ENCODE measurements at regions not wholly inside any gene's neighbourhood (a gene's known extent, or its start where the extent isn't known, plus 50 kb on each side); places are given as distances from the start of the nearest gene placed in this dataset.

GRCh38 chr9:71567890-71568289 lies 200.4 kb downstream of the CEMIP2 start:
- H3K9me3 ChIP-seq (ENCODE audit: low read length): no peaks in the 10 kb centered on the region
- TF ChIP-seq EZH2 (IDR thresholded peaks at IDR 0.05; ENCODE audit: borderline replicate concordance, low read length) (no peak), CTCF (IDR thresholded peaks at IDR 0.05; ENCODE audit: low read length) (no peak)
- H3K36me3 ChIP-seq (ENCODE audit: insufficient read depth, low read length): no peaks in the 10 kb centered on the region

GRCh38 chr9:71562140-71562539 lies 206.2 kb downstream of the CEMIP2 start:
- H3K36me3 ChIP-seq (ENCODE audit: insufficient read depth, low read length): no peaks in the 10 kb centered on the region
- no peaks in the 10 kb centered on the region for H3K9me2 ChIP-seq (ENCODE audit: low read depth, low read length)
- H3K4me1 ChIP-seq (ENCODE audit: insufficient read depth, low read length, severe bottlenecking): no peaks in the 10 kb centered on the region
- H3K4me3 ChIP-seq (ENCODE audit: low read depth, low read length, poor library complexity, severe bottlenecking): no peak overlapping the region
- H3K79me2 ChIP-seq (ENCODE audit: insufficient read depth, low read length): no peaks in the 10 kb centered on the region
- no peak overlapping the region for H2AFZ ChIP-seq (ENCODE audit: low read length)
- no peak overlapping the region for H3K27ac ChIP-seq (ENCODE audit: low read depth, low read length, poor library complexity, severe bottlenecking)
- H3K27me3 ChIP-seq (ENCODE audit: insufficient read depth, low read length): no peaks in the 10 kb centered on the region
- H3F3A ChIP-seq (ENCODE audit: insufficient read depth, low read length): no peaks in the 10 kb centered on the region
- no peaks in the 10 kb centered on the region for H4K20me1 ChIP-seq (ENCODE audit: insufficient read depth, low read length)
- H3K9me3 ChIP-seq (ENCODE audit: low read length): no peaks in the 10 kb centered on the region
- H3K9ac ChIP-seq (ENCODE audit: low read length): no peak overlapping the region
- no peak for TF ChIP-seq CTCF (IDR thresholded peaks at IDR 0.05; ENCODE audit: low read length)
- no peak for TF ChIP-seq EZH2 (IDR thresholded peaks at IDR 0.05; ENCODE audit: borderline replicate concordance, low read length)
- H3K4me2 ChIP-seq (ENCODE audit: low read length): no peak overlapping the region

More at GRCh38 chr9:71567890-71568289, 200.4 kb downstream of the CEMIP2 start:
- no peak overlapping the region for H3K9ac ChIP-seq (ENCODE audit: low read length)
- no peak overlapping the region for H3K4me3 ChIP-seq (ENCODE audit: low read depth, low read length, poor library complexity, severe bottlenecking)
- no peak overlapping the region for H3K27ac ChIP-seq (ENCODE audit: low read depth, low read length, poor library complexity, severe bottlenecking)
- no peak overlapping the region for H3K4me2 ChIP-seq (ENCODE audit: low read length)
- H3K27me3 ChIP-seq (ENCODE audit: insufficient read depth, low read length): no peaks in the 10 kb centered on the region
- H3K79me2 ChIP-seq (ENCODE audit: insufficient read depth, low read length): no peaks in the 10 kb centered on the region
- no peaks in the 10 kb centered on the region for H4K20me1 ChIP-seq (ENCODE audit: insufficient read depth, low read length)
- no peaks in the 10 kb centered on the region for H3K4me1 ChIP-seq (ENCODE audit: insufficient read depth, low read length, severe bottlenecking)
- no peak overlapping the region for H2AFZ ChIP-seq (ENCODE audit: low read length)
- no peaks in the 10 kb centered on the region for H3F3A ChIP-seq (ENCODE audit: insufficient read depth, low read length)
- H3K9me2 ChIP-seq (ENCODE audit: low read depth, low read length): no peaks in the 10 kb centered on the region

GRCh38 chr9:71557310-71557709 lies 211.0 kb downstream of the CEMIP2 start:
- TF ChIP-seq CTCF (IDR thresholded peaks at IDR 0.05; ENCODE audit: low read length) (no peak), EZH2 (IDR thresholded peaks at IDR 0.05; ENCODE audit: borderline replicate concordance, low read length) (no peak)
- Histone ChIP-seq H3K36me3 (ENCODE audit: insufficient read depth, low read length) (no peaks in the 10 kb centered on the region), H3K4me3 (ENCODE audit: low read depth, low read length, poor library complexity, severe bottlenecking) (no peak overlapping the region), H3K9ac (ENCODE audit: low read length) (no peak overlapping the region), H3K9me3 (ENCODE audit: low read length) (no peaks in the 10 kb centered on the region), H3F3A (ENCODE audit: insufficient read depth, low read length) (no peaks in the 10 kb centered on the region), H2AFZ (ENCODE audit: low read length) (no peak overlapping the region), H3K79me2 (ENCODE audit: insufficient read depth, low read length) (no peaks in the 10 kb centered on the region), H3K9me2 (ENCODE audit: low read depth, low read length) (no peaks in the 10 kb centered on the region), H3K27ac (ENCODE audit: low read depth, low read length, poor library complexity, severe bottlenecking) (no peak overlapping the region), H4K20me1 (ENCODE audit: insufficient read depth, low read length) (no peaks in the 10 kb centered on the region), H3K27me3 (ENCODE audit: insufficient read depth, low read length) (no peaks in the 10 kb centered on the region), H3K4me2 (ENCODE audit: low read length) (no peak overlapping the region), H3K4me1 (ENCODE audit: insufficient read depth, low read length, severe bottlenecking) (no peaks in the 10 kb centered on the region)
